ENCODE measurements at regions not wholly inside any gene's neighbourhood (a gene's known extent, or its start where the extent isn't known, plus 50 kb on each side); places are given as distances from the start of the nearest gene placed in this dataset.

GRCh38 chr10:117619223-117619622 lies 76.7 kb downstream of the EMX2 start:
- TF ChIP-seq EZH2 (IDR thresholded peaks at IDR 0.05): no peak
- TF ChIP-seq POLR2AphosphoS5 (IDR thresholded peaks at IDR 0.05; ENCODE audit: borderline replicate concordance, low read depth, low read length): no peak
- no peak for TF ChIP-seq FOXP2 (optimal IDR thresholded peaks at IDR 0.05; ENCODE audit: control extremely low read depth, extremely low read length, insufficient read depth)
